Naive thymus-derived CD4-positive, alpha-beta T cell (primary cell): ENCODE measurements at regions not wholly inside any gene's neighbourhood (a gene's known extent, or its start where the extent isn't known, plus 50 kb on each side); places are given as distances from the start of the nearest gene placed in this dataset.

Experiments used
- ATAC-seq: fragments of 150-1000 bp; cut with Tn5 transposase; 2 replicates; pipeline ENCODE4 v1.10.0; 2021; ENCODE audit warnings: mild to moderate bottlenecking, moderate library complexity
- CTCF ChIA-PET: fragments of 350-600 bp; sonication (Branson Sonifier 250); formaldehyde crosslinking; loops from one replicate; lab custom pipeline; 2021; ENCODE audit warnings: antibody characterized with exemption; lab: Charles Lee
- POLR2A ChIA-PET: fragments of 350-600 bp; sonication (Branson Sonifier 250); formaldehyde crosslinking; loops from one replicate; lab custom pipeline; 2021; ENCODE audit warnings: antibody characterized with exemption, inconsistent platforms; lab: Charles Lee
- DNase-seq, 9 donors: peaks; one replicate each; pipeline versions ENCODE4 v3.0.0 to v3.0.0-alpha.2; 2020 to 2022; ENCODE audit warnings: mixed read lengths in 1 of 9
- H3K27ac ChIP-seq: one replicate; pipeline ENCODE4 v1.7.0; 2013; ENCODE audit warnings: mild to moderate bottlenecking, low read depth, low read length, moderate library complexity
- H3K27me3 ChIP-seq, 2 donors: one replicate each; pipeline ENCODE4 v1.7.0; 2013; ENCODE audit warnings: low read length in 2 of 2, mild to moderate bottlenecking in 2 of 2, moderate library complexity in 2 of 2; ENCODE audit not compliant: control insufficient read depth in 2 of 2, insufficient read depth in 2 of 2
- H3K36me3 ChIP-seq, 3 experiments: 1 replicate in 2 of 3; 2 replicates in 1 of 3; pipeline ENCODE4 v1.7.0; 2013; ENCODE audit warnings: low read length in 3 of 3, mild to moderate bottlenecking in 3 of 3, moderate library complexity in 1 of 3; ENCODE audit not compliant: insufficient read depth in 3 of 3, control insufficient read depth in 2 of 3
- H3K4me1 ChIP-seq, 2 donors: one replicate each; pipeline ENCODE4 v1.7.0; 2013; ENCODE audit warnings: low read length in 2 of 2, mild to moderate bottlenecking in 2 of 2, moderate library complexity in 1 of 2; ENCODE audit not compliant: control insufficient read depth in 2 of 2, insufficient read depth in 2 of 2
- H3K4me3 ChIP-seq: 2 replicates; pipeline ENCODE4 v1.7.0; 2013; ENCODE audit warnings: mild to moderate bottlenecking, low read length
- H3K9me3 ChIP-seq, 3 experiments: 1 replicate in 2 of 3; 2 replicates in 1 of 3; pipeline ENCODE4 v1.7.0; 2013; ENCODE audit warnings: low read length in 3 of 3; ENCODE audit not compliant: control insufficient read depth in 2 of 3
- H3K27ac Mint-ChIP-seq, 9 donors: one replicate each; pipeline ENCODE4 v1.8.0; 2020 to 2022; ENCODE audit warnings: mixed read lengths in 9 of 9, mild to moderate bottlenecking in 8 of 9, moderate library complexity in 5 of 9, inconsistent platforms in 2 of 9
- H3K27me3 Mint-ChIP-seq, 5 donors: one replicate each; pipeline ENCODE4 v1.8.0; 2021 to 2022; ENCODE audit warnings: mixed read lengths in 5 of 5, mild to moderate bottlenecking in 1 of 5
- H3K36me3 Mint-ChIP-seq, 5 donors: one replicate each; pipeline ENCODE4 v1.8.0; 2020 to 2022; ENCODE audit warnings: mixed read lengths in 5 of 5, mild to moderate bottlenecking in 3 of 5, inconsistent platforms in 1 of 5
- H3K4me1 Mint-ChIP-seq, 7 donors: one replicate each; pipeline ENCODE4 v1.8.0; 2020 to 2022; ENCODE audit warnings: mixed read lengths in 7 of 7, mild to moderate bottlenecking in 3 of 7, inconsistent platforms in 1 of 7
- H3K4me3 Mint-ChIP-seq, 10 donors: one replicate each; pipeline ENCODE4 v1.8.0; 2020 to 2022; ENCODE audit warnings: mild to moderate bottlenecking in 10 of 10, mixed read lengths in 10 of 10, moderate library complexity in 6 of 10, inconsistent platforms in 2 of 10
- H3K9me3 Mint-ChIP-seq, 11 donors: one replicate each; pipeline ENCODE4 v1.8.0; 2020 to 2022; ENCODE audit warnings: mixed read lengths in 11 of 11, mild to moderate bottlenecking in 4 of 11, inconsistent platforms in 1 of 11, moderate library complexity in 1 of 11
- intact Hi-C, 2 donors: fragments of 100-400 bp; cut with micrococcal nuclease; formaldehyde crosslinking; loops; one replicate each; pipeline ENCODE4 v1.15.1; 2023

DNA sequence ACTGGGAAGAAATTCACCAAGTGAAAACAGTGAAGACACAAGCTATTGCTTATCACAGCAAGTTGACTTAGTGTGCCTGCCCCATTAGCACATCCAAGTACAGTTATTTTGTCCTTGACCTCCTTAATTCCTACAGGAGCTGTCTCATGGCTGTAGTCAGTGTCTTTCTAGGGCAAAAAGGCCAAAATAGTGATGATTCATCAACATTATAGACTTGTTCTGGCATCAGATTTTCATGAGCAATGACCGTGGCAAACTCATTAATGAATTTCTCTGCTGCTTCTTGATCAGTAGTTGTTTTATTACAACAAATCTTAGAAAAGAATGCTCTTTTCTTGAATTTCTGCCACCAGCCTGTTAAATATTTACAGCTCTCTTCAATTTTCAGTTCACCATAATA is 1169.3 kb upstream of the DDX18 start:
- Mint-ChIP-seq H3K27me3 (no peaks in the 10 kb centered on the region), H3K36me3 (no peaks in the 10 kb centered on the region), H3K4me1 (no peaks in the 10 kb centered on the region), H3K27ac (no peak overlapping the region), H3K4me3 (no peak overlapping the region), H3K9me3 (peaks cover 0 to 13% (median 5%) of the 10 kb centered on the region in 11 donors)
- ChIA-PET CTCF (no interaction called here), POLR2A (no interaction called here)
- Histone ChIP-seq H3K4me1 (no peaks in the 10 kb centered on the region), H3K27me3 (no peaks in the 10 kb centered on the region), H3K27ac (no peak overlapping the region), H3K36me3 (no peaks in the 10 kb centered on the region), H3K9me3 (no peaks in the 10 kb centered on the region), H3K4me3 (no peak overlapping the region)
- ATAC-seq (no peak), DNase-seq (no peak)
- intact Hi-C loops: no loop called here

- H3K4me3 Mint-ChIP-seq: no peak overlapping the region
- Histone ChIP-seq H3K27me3 (no peaks in the 10 kb centered on the region), H3K27ac (no peak overlapping the region), H3K4me3 (no peak overlapping the region), H3K36me3 (no peaks in the 10 kb centered on the region), H3K9me3 (no peaks in the 10 kb centered on the region), H3K4me1 (no peaks in the 10 kb centered on the region)
- H3K36me3 Mint-ChIP-seq: no peaks in the 10 kb centered on the region
- H3K4me1 Mint-ChIP-seq: no peaks in the 10 kb centered on the region
- intact Hi-C loops: no loop called here
- peaks cover 0 to 22% (median 12%) of the 10 kb centered on the region in 11 donors for H3K9me3 Mint-ChIP-seq
- DNase-seq: no peak
- no peaks in the 10 kb centered on the region for H3K27me3 Mint-ChIP-seq
- no peak overlapping the region for H3K27ac Mint-ChIP-seq
- ChIA-PET CTCF (no interaction called here), POLR2A (no interaction called here)
- ATAC-seq: no peak
Observed at GRCh38 chr2:116668691-116669090, 1145.8 kb upstream of the DDX18 start.

GRCh38 chr2:116669782-116670181 is 1144.7 kb upstream of the DDX18 start:
- ATAC-seq: no peak

DNA sequence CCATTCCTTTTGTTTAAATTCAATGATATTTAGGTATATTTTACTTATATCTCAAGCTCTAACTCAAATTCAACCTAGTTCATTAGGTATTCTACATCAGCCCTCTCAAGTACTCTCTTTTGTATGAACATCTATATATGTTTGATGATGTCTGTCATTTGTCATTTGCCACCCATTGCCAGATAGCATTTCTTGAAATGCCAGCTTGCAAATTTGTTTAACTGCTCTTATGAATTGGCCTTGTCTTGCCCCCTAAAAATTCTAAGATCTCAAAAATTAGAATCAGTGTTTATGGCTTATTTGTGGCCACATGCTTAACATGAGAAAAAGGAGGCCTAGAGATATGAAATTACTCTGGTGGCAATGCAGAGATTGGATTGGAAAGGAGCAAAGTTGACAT is 1140.3 kb upstream of the DDX18 start:
- POLR2A ChIA-PET: no interaction called here
- Mint-ChIP-seq H3K36me3 (no peaks in the 10 kb centered on the region), H3K4me1 (no peaks in the 10 kb centered on the region), H3K27ac (no peak overlapping the region), H3K27me3 (no peaks in the 10 kb centered on the region), H3K4me3 (no peak overlapping the region), H3K9me3 (peaks cover 0 to 25% (median 13%) of the 10 kb centered on the region in 11 donors)
- intact Hi-C loops: no loop called here
- ATAC-seq (no peak), DNase-seq (no peak)
- H3K4me3 ChIP-seq: no peak overlapping the region
- H3K27me3 ChIP-seq: no peaks in the 10 kb centered on the region
- CTCF ChIA-PET: no interaction called here
- no peaks in the 10 kb centered on the region for H3K4me1 ChIP-seq
- no peaks in the 10 kb centered on the region for H3K36me3 ChIP-seq
- no peak overlapping the region for H3K27ac ChIP-seq
- H3K9me3 ChIP-seq: no peaks in the 10 kb centered on the region

More at GRCh38 chr2:116669782-116670181, 1144.7 kb upstream of the DDX18 start:
- H3K4me3 Mint-ChIP-seq: no peak overlapping the region
- intact Hi-C loops: no loop called here
- no peaks in the 10 kb centered on the region for H3K36me3 Mint-ChIP-seq
- H3K9me3 ChIP-seq: no peaks in the 10 kb centered on the region
- H3K27ac Mint-ChIP-seq: no peak overlapping the region
- ChIA-PET POLR2A (interaction anchor here (0.6 kb wide), 1 partner anchor 31 kb away, joined by 3 read pairs; no protein-coding TSS in a partner anchor), CTCF (no interaction called here)
- no peak for DNase-seq
- no peaks in the 10 kb centered on the region for H3K27me3 ChIP-seq
- no peak overlapping the region for H3K27ac ChIP-seq
- no peaks in the 10 kb centered on the region for H3K4me1 ChIP-seq
- no peaks in the 10 kb centered on the region for H3K27me3 Mint-ChIP-seq
- no peaks in the 10 kb centered on the region for H3K4me1 Mint-ChIP-seq
- H3K36me3 ChIP-seq: no peaks in the 10 kb centered on the region
- peaks cover 0 to 22% (median 12%) of the 10 kb centered on the region in 11 donors for H3K9me3 Mint-ChIP-seq
- no peak overlapping the region for H3K4me3 ChIP-seq

DNA sequence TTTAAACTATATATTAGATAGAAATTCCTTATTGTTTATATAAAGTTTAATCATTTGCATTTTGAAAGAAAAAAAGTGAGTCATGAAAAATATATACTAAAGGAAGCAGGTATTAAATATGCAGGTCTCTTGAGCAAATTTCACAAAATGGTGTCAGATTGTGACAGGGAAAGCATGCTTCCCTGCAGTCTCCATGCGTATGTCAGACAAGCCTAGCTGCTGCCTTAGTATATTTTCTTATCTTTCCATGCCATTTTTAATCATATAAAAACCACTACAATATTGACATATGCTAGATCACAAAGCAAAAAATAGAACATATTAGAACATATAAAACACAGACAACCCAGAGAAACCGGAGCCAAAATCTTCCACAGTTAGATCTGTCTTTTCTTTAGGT is 1137.7 kb upstream of the DDX18 start:
- Histone ChIP-seq H3K27ac (no peak overlapping the region), H3K36me3 (no peaks in the 10 kb centered on the region), H3K9me3 (no peaks in the 10 kb centered on the region), H3K27me3 (no peaks in the 10 kb centered on the region), H3K4me1 (no peaks in the 10 kb centered on the region), H3K4me3 (no peak overlapping the region)
- CTCF ChIA-PET: no interaction called here
- H3K27me3 Mint-ChIP-seq: no peaks in the 10 kb centered on the region
- intact Hi-C loops: no loop called here
- H3K36me3 Mint-ChIP-seq: no peaks in the 10 kb centered on the region
- no peak overlapping the region for H3K27ac Mint-ChIP-seq
- H3K9me3 Mint-ChIP-seq: peaks cover 0 to 26% (median 12%) of the 10 kb centered on the region in 11 donors
- POLR2A ChIA-PET: no interaction called here
- DNase-seq (no peak), ATAC-seq (no peak)
- no peak overlapping the region for H3K4me3 Mint-ChIP-seq
- no peaks in the 10 kb centered on the region for H3K4me1 Mint-ChIP-seq

DNA sequence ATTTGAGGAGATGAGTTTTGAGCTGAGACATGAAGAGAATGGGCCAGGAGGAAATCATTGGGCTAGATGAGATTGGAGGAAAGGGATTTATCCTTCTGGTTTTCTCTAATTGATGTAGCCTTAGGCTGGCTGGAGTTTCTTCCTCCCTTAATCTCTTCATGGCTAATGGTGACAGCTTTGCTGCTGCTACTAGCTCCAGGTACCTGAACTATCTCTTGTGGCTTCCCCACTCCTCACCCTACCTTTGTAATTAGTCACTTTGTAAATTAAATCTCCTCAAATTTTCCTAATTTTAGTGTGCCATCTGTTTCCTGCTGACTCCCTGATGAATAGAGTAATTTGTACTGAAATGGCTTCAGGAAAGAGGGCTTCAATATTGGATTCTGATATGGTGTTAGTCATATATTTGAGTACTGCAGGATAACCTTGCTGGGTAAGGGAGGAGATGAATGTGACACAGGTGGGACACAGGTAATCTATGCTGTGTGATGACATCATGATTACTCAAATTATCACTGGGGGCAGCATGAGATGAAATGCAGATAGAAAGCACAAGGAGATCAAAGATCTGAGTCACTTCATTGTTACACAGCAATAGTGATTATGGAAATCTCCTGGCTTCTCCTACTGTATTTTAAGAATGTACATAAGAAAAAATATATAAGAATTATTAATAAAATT is 1134.1 kb upstream of the DDX18 start:
- Mint-ChIP-seq H3K4me3 (no peak overlapping the region), H3K27ac (no peak overlapping the region), H3K27me3 (no peaks in the 10 kb centered on the region), H3K36me3 (no peaks in the 10 kb centered on the region), H3K9me3 (peaks cover 0 to 22% (median 8%) of the 10 kb centered on the region in 11 donors), H3K4me1 (no peaks in the 10 kb centered on the region)
- Histone ChIP-seq H3K9me3 (no peaks in the 10 kb centered on the region), H3K4me3 (no peak overlapping the region), H3K36me3 (no peaks in the 10 kb centered on the region), H3K27me3 (no peaks in the 10 kb centered on the region), H3K27ac (no peak overlapping the region), H3K4me1 (no peaks in the 10 kb centered on the region)
- DNase-seq (no peak), ATAC-seq (no peak)
- intact Hi-C loops: no loop called here
- ChIA-PET POLR2A (no interaction called here), CTCF (no interaction called here)

DNA sequence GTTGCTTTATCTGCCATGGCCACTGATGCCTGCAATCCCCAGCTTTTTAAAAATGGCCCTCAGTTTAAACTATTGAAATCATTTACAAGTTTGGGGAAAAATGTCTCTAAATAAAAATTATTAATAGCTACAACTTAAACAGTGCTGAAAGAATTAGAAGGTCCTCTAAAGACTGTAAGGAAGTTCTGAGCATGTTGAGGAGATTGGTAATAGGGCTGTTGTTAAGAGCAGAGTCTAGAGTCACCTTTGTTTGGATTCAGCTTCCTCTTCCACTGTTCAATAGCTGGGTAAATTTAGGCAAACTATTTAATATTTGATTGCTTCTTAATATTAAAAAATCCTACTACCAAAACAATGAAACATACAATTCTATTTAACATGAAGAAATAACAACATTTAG is 1127.1 kb upstream of the DDX18 start:
- CTCF ChIA-PET: no interaction called here
- Histone ChIP-seq H3K4me3 (no peak overlapping the region), H3K4me1 (no peaks in the 10 kb centered on the region), H3K27me3 (no peaks in the 10 kb centered on the region), H3K9me3 (no peaks in the 10 kb centered on the region), H3K36me3 (no peaks in the 10 kb centered on the region), H3K27ac (no peak overlapping the region)
- no peaks in the 10 kb centered on the region for H3K36me3 Mint-ChIP-seq
- no peak overlapping the region for H3K4me3 Mint-ChIP-seq
- no peaks in the 10 kb centered on the region for H3K4me1 Mint-ChIP-seq
- H3K27ac Mint-ChIP-seq: no peak overlapping the region
- ATAC-seq (no peak), DNase-seq (no peak)
- no peaks in the 10 kb centered on the region for H3K27me3 Mint-ChIP-seq
- H3K9me3 Mint-ChIP-seq: peaks cover 0 to 20% (median 2%) of the 10 kb centered on the region in 11 donors
- intact Hi-C loops: no loop called here
- POLR2A ChIA-PET: no interaction called here
